Calu3 (cell line): ENCODE measurements at regions not wholly inside any gene's neighbourhood (a gene's known extent, or its start where the extent isn't known, plus 50 kb on each side); places are given as distances from the start of the nearest gene placed in this dataset.

ENCODE experiments used
- BruUV-seq: library from RNA; stranded (reverse); fragments of 400-500 nt; replicated peaks from 2 replicates; lab custom pipeline; 2021; lab: Mats Ljungman, UMichigan
- CTCF ChIA-PET: fragments of 300-600 bp; sonication (Branson Sonifier 250); formaldehyde crosslinking; loops from one replicate; lab custom pipeline; 2022; ENCODE audit warnings: antibody characterized with exemption; lab: Charles Lee
- DNase-seq: peaks from one replicate; pipeline ENCODE4 v3.0.0; 2022
- H3K27ac Mint-ChIP-seq: one replicate; pipeline ENCODE4 v1.8.0; 2022; ENCODE audit warnings: mixed read lengths; ENCODE audit not compliant: unreplicated experiment
- H3K27me3 Mint-ChIP-seq: one replicate; pipeline ENCODE4 v1.8.0; 2022; ENCODE audit warnings: mixed read lengths; ENCODE audit not compliant: unreplicated experiment
- H3K36me3 Mint-ChIP-seq: one replicate; pipeline ENCODE4 v1.8.0; 2022; ENCODE audit warnings: mild to moderate bottlenecking, moderate library complexity, mixed read lengths; ENCODE audit not compliant: insufficient read depth, unreplicated experiment
- H3K4me1 Mint-ChIP-seq: one replicate; pipeline ENCODE4 v1.8.0; 2022; ENCODE audit warnings: mild to moderate bottlenecking, low read depth, mixed read lengths; ENCODE audit not compliant: unreplicated experiment
- H3K4me3 Mint-ChIP-seq: one replicate; pipeline ENCODE4 v1.8.0; 2022; ENCODE audit warnings: mild to moderate bottlenecking, low read depth, moderate library complexity, mixed read lengths; ENCODE audit not compliant: unreplicated experiment
- H3K9me3 Mint-ChIP-seq: one replicate; pipeline ENCODE4 v1.8.0; 2022; ENCODE audit warnings: low read depth, mixed read lengths; ENCODE audit not compliant: unreplicated experiment
- intact Hi-C: fragments of 100-400 bp; cut with micrococcal nuclease; formaldehyde crosslinking; loops from one replicate; pipeline ENCODE4 v1.10.0; 2022; ENCODE audit not compliant: unreplicated experiment
- TF ChIP-seq, protein P1 (sequence below): fragments of 200-600 bp; IDR thresholded peaks from one replicate; pipeline ENCODE4 v1.8.0; 2022; ENCODE audit warnings: antibody characterized with exemption; ENCODE audit not compliant: unreplicated experiment

DNA sequence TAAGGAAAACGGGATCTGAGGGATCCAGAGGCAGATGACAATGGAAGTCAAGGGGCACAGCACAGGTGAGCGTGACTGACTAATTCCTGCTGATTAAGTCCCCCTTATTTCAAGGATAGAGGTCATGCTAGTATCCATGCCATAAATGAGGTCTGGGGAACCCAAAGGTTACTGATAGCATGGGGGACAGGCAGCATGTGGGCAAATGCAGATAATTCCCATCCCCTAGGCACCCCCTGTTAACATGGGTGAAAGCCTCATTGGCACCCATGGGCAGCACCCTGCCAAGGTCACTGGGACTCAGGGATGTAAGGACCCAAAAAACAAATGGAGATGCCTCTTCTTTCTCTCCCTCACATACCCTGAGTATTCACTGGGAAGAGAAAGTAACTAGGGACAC lies 139.7 kb downstream of the WDR11 start:
- H3K4me3 Mint-ChIP-seq, result no peak overlapping the region
- TF ChIP-seq, protein P1, sequence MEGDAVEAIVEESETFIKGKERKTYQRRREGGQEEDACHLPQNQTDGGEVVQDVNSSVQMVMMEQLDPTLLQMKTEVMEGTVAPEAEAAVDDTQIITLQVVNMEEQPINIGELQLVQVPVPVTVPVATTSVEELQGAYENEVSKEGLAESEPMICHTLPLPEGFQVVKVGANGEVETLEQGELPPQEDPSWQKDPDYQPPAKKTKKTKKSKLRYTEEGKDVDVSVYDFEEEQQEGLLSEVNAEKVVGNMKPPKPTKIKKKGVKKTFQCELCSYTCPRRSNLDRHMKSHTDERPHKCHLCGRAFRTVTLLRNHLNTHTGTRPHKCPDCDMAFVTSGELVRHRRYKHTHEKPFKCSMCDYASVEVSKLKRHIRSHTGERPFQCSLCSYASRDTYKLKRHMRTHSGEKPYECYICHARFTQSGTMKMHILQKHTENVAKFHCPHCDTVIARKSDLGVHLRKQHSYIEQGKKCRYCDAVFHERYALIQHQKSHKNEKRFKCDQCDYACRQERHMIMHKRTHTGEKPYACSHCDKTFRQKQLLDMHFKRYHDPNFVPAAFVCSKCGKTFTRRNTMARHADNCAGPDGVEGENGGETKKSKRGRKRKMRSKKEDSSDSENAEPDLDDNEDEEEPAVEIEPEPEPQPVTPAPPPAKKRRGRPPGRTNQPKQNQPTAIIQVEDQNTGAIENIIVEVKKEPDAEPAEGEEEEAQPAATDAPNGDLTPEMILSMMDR, result no peak
- CTCF ChIA-PET, result no interaction called here
- DNase-seq, result no peak
- no peaks in the 10 kb centered on the region for H3K36me3 Mint-ChIP-seq
- intact Hi-C loops, result no loop called here
- no TSS peak for BruUV-seq
- no peaks in the 10 kb centered on the region for H3K27me3 Mint-ChIP-seq
- no peak overlapping the region for H3K27ac Mint-ChIP-seq
- peaks cover 11% of the 10 kb centered on the region for H3K4me1 Mint-ChIP-seq
- peaks cover 6% of the 10 kb centered on the region for H3K9me3 Mint-ChIP-seq

DNA sequence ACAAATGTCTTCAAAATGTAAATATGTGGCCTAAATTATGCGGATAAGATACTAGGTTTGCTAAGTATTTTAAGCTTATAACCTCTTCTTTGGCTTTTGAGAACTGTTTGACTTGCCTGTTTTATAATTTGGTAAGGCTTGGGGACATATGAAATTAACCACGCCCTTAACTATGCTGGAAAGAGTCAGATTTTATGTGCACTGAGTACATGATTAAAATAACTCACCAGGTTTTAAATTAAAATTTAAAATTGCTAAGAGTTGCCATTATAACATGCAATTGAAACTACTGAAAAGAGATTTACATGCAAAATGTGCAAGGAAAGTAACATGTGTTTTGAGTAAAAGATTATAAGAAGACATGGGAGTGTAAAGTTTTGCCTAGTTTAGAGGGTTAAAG lies 141.9 kb downstream of the WDR11 start:
- TF ChIP-seq, protein P1, result no peak
- Mint-ChIP-seq H3K4me3 (no peak overlapping the region), H3K27ac (no peak overlapping the region), H3K36me3 (no peaks in the 10 kb centered on the region), H3K4me1 (no peaks in the 10 kb centered on the region), H3K9me3 (peaks cover 6% of the 10 kb centered on the region), H3K27me3 (no peaks in the 10 kb centered on the region)
- no TSS peak for BruUV-seq
- CTCF ChIA-PET, result no interaction called here
- intact Hi-C loops, result no loop called here
- DNase-seq, result no peak

DNA sequence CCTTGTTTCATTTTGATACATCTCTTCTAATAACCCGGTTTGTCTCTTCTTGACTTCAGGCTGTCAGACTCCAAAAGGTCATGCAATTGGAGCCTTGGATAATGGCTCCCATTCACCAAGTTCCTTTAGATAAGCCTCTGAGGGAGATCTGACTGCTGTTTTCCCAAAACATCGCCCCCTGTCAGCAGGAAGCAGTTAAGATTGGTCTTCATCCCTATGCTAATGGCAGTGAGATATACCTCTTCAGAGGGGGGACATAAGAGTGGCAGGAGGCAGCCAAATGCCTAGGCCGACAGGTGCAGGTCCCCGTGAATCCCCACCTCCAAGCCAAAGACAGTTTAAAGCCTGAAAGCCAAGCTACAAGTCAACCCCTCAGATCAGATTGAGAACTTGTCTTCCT lies 144.6 kb downstream of the WDR11 start:
- no peak for DNase-seq
- no TSS peak for BruUV-seq
- intact Hi-C loops, result no loop called here
- Mint-ChIP-seq H3K4me3 (no peak overlapping the region), H3K27me3 (no peaks in the 10 kb centered on the region), H3K27ac (no peak overlapping the region), H3K9me3 (no peaks in the 10 kb centered on the region), H3K36me3 (no peaks in the 10 kb centered on the region), H3K4me1 (peaks cover 8% of the 10 kb centered on the region)
- TF ChIP-seq, protein P1, result no peak
- CTCF ChIA-PET, result no interaction called here

DNA sequence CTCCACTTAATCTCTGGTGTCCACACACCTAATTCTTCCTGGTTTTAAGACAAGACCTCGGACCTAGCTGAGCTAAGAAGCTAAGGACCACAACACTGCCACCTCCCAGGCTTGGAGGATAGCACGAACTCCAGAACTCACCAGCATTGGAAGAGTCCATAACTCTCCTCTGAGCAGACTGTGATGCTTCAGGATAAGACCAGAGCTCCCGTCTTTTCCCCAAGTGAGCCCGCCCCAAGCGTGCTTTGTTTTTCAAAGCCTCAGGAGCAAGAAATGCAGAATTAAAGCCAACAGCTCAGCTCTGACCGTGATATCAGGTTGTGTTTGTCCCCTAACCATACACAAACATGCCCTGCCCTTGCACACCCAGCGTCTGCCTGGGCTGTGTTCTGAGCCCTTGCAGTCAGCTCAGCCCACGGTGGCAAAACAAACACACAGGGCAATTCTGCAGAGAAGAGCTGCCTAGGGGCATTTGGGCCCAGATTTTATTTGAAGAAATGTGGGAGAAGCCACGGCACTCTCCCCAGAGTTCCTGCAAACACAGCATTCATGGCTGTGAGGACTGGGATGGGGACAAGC lies 145.4 kb downstream of the WDR11 start:
- no peaks in the 10 kb centered on the region for H3K36me3 Mint-ChIP-seq
- TF ChIP-seq, protein P1, result no peak
- DNase-seq, result no peak
- no peaks in the 10 kb centered on the region for H3K27me3 Mint-ChIP-seq
- H3K9me3 Mint-ChIP-seq, result no peaks in the 10 kb centered on the region
- no peak overlapping the region for H3K27ac Mint-ChIP-seq
- CTCF ChIA-PET, result no interaction called here
- peaks cover 14% of the 10 kb centered on the region for H3K4me1 Mint-ChIP-seq
- intact Hi-C loops, result no loop called here
- H3K4me3 Mint-ChIP-seq, result no peak overlapping the region
- BruUV-seq, result no TSS peak
